LNCAP (cell line): ENCODE measurements at regions not wholly inside any gene's neighbourhood (a gene's known extent, or its start where the extent isn't known, plus 50 kb on each side); places are given as distances from the start of the nearest gene placed in this dataset.

Experiments used
- TF ChIP-seq, protein P1 (sequence below): fragments of 450-650 bp; IDR thresholded peaks from 2 replicates; pipeline ENCODE4 v1.5.1; 2017; ENCODE audit warnings: mild to moderate bottlenecking

DNA sequence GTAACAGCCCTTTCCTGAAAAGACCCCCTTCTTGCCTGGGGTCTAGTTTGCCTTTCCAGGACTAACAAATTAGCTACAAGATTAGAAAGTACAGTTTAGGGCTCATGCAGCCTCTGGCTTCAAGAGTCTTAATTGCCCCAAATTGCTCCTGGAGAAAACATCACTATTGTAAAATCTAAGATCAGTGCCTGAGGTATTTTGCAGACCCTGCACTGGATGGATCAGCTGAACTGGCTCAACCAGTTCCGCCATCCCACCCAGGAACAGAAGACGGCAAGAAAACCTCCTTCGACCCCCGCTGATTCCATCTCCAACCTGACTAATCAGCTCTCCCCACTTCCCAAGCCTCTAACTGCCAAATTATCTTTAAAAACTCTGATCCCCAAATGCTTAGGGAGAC lies 236.5 kb upstream of the KCNG1 start:
- TF ChIP-seq, protein P1, sequence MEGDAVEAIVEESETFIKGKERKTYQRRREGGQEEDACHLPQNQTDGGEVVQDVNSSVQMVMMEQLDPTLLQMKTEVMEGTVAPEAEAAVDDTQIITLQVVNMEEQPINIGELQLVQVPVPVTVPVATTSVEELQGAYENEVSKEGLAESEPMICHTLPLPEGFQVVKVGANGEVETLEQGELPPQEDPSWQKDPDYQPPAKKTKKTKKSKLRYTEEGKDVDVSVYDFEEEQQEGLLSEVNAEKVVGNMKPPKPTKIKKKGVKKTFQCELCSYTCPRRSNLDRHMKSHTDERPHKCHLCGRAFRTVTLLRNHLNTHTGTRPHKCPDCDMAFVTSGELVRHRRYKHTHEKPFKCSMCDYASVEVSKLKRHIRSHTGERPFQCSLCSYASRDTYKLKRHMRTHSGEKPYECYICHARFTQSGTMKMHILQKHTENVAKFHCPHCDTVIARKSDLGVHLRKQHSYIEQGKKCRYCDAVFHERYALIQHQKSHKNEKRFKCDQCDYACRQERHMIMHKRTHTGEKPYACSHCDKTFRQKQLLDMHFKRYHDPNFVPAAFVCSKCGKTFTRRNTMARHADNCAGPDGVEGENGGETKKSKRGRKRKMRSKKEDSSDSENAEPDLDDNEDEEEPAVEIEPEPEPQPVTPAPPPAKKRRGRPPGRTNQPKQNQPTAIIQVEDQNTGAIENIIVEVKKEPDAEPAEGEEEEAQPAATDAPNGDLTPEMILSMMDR, result no peak

DNA sequence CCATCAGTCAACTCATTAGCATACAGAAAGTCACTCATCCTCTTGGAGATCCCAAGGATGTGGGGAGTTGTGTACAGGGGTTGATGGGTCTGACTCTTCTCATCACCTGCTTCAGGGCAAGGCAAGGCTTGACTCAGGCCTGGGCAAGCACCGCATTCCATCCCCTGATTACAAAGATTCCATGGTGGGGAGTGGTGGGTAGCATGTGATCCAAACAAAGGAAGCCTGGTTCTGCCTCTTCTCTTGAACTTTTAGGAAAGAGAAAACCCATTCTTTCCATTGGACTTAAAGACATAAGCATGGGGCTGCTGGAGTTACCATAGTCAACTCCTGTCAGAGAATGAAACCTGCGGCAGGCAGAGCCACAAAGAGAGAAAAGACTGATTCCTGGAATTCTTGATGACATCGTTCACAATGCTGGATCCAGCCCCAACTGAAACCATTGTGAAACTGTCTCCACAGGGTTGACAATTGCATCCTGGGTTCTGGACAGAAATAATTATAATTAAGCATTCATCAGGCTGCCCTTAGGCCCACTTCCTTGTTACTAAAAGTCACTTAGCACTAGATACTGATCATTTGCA lies 235.8 kb upstream of the KCNG1 start:
- TF ChIP-seq, protein P1, result no peak

DNA sequence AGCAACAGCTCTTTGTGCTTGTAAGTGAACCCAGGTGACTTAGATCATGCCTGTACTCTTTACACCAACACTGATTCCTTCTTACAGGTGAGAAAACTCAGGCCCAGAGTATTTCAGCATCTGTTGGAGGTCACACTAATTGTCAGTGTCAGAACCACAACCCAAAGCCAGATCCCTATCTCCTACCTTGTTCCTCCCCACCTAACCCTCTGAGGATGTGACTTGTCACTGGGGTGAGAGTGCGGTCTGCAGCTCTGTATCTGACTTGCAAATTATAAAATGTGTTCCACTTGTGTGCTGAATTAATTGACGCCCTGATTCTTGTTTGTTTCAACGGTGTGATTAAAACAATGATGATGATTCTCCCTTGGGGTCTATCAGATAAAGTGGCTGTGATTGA lies 232.5 kb upstream of the KCNG1 start:
- TF ChIP-seq, protein P1, result no peak

DNA sequence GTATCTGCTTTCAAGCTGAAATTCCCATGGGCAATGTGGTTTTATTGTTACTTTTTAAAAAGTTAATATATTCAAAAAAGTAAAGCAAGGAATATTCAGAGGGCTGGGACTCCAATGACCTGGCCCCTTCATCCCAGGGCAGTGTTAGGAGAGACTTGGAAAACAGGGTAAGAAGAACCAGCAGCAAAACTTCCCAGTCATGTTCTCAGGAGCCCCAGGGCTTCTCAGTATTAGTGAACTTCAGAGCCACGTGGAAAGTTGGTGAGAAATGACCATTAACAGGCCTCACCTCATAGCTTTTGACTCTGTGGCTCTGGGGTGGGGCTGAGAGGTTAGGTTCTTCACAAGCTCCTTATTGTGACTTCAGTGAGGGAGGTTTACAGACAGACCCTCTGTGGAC lies 230.4 kb upstream of the KCNG1 start:
- TF ChIP-seq, protein P1, result no peak

DNA sequence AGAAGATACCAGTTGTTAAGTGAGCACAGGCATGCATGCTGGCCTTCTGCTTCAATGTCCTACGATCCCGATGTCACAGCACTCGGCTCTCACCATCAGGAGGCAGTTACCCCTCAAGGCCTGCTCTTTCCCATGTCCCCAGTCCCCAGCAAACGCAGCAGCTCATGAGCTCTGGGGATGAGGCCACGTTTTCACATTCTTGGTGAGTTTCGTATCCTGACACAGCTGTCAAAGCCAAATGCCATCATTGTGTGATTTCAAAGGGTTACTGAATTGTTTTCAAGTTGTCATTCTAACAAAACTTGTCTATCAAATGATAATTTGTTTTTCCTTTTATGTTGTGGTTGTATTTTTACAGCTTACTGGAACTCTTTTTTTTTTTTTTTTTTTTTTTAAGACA lies 226.9 kb upstream of the KCNG1 start:
- TF ChIP-seq, protein P1, result no peak

DNA sequence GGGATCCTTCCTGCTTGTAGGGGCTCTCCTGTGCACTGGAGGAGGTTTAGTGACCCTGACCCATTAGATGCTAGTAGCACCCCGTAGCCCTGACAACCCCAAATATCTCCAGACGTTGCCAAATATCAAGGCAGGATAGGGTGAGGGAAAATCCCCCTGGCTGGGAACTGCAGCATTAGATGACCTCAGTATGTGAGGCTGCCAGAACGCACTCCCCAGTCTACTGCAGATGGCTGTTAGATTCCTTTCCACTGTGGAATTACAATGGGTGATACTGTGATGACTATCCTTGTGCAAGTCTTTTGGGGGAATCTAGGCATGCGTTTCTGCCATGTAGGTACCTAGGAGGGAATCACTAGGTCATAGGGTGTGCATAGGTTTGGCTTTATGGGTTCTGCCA lies 226.3 kb upstream of the KCNG1 start:
- TF ChIP-seq, protein P1, result no peak

DNA sequence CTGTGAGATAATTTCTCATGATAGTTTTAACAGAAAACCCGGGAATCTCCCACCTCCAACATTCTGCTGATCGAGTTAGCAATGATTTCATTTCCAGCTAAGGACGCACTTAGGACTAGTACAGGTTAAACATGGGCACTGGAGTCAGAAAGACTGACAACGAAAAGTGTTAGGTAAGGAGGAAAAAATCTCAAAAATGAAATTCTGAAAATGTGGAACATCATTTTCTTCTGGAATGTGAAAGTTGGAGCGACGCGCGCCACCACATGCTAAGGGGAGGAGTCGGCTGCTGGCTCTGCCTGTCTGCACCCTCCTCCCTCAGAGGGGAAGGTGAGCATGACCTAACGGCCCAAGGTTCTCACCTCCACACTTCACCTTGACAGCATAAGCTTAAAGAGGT lies 221.6 kb upstream of the KCNG1 start:
- TF ChIP-seq, protein P1, result no peak

DNA sequence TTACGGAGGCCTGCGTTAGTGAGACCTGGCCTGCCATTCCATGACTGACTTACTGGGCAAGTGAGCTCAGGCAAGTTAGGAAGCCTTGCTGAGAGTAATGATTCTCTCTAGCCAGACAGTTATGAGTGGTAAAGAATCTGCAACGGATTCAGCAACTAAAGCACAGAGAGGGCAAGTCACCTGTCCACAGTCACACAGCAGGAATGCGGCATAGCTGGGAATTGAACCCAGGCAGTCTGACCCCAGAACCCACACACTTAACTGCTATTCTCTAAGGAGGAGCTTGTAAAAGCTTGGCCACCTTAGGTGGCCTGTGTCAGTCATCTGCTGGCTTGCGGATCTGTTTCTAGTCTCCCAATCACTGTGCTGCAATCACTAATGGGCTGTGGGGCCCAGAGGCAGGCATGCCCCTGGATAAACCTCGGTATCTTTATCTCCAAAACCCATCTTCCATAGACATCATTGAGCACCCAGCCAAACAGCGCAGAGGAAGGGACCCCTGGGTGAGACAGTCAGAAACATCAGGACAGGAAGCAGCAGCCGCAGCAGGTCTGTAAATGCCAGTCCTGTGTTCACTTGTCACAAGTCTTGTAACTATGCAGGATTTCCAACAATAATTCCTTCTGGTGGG lies 215.9 kb upstream of the KCNG1 start:
- TF ChIP-seq, protein P1, result no peak
